Fibroblast of gingiva (primary cell): ENCODE measurements at regions not wholly inside any gene's neighbourhood (a gene's known extent, or its start where the extent isn't known, plus 50 kb on each side); places are given as distances from the start of the nearest gene placed in this dataset.

Source experiments
- DNase-seq: peaks from one replicate; pipeline ENCODE4 v3.0.0-alpha.2; 2011; ENCODE audit warnings: low read depth

- DNase-seq, result no peak
Observed at GRCh38 chr12:91968076-91968776, 177.4 kb downstream of the BTG1 start.

GRCh38 chr12:91967590-91967989 is 178.1 kb downstream of the BTG1 start:
- no peak for DNase-seq

GRCh38 chr12:91965781-91966180 is 179.9 kb downstream of the BTG1 start:
- DNase-seq, result no peak

- DNase-seq, result peak; percentile 4
Observed at GRCh38 chr12:91964501-91964900, 181.1 kb downstream of the BTG1 start.

GRCh38 chr12:91959220-91959619 is 186.4 kb downstream of the BTG1 start:
- no peak for DNase-seq

- DNase-seq, result peak; percentile 33
Observed at GRCh38 chr12:91958816-91959215, 186.8 kb downstream of the BTG1 start.

- DNase-seq, result no peak
Observed at GRCh38 chr12:91954747-91955146, 190.9 kb downstream of the BTG1 start.

GRCh38 chr12:91954326-91954725 is 191.3 kb downstream of the BTG1 start:
- no peak for DNase-seq

- no peak for DNase-seq
Observed at GRCh38 chr12:91952916-91953315, 192.7 kb downstream of the BTG1 start.

- DNase-seq, result no peak
Observed at GRCh38 chr12:91951571-91951970, 194.1 kb downstream of the BTG1 start.

- no peak for DNase-seq
Observed at GRCh38 chr12:91948504-91948903, 197.1 kb downstream of the BTG1 start.

GRCh38 chr12:91947459-91947858 is 198.2 kb downstream of the BTG1 start:
- DNase-seq, result no peak

- DNase-seq, result no peak
Observed at GRCh38 chr12:91944637-91945036, 201.0 kb downstream of the BTG1 start.

GRCh38 chr12:91940826-91941570 is 204.6 kb downstream of the BTG1 start:
- DNase-seq, result no peak

- no peak for DNase-seq
Observed at GRCh38 chr12:91940322-91940721, 205.3 kb downstream of the BTG1 start.

GRCh38 chr12:91937706-91938105 is 207.9 kb downstream of the BTG1 start:
- DNase-seq, result no peak

GRCh38 chr12:91937009-91937408 is 208.6 kb downstream of the BTG1 start:
- DNase-seq, result no peak

- no peak for DNase-seq
Observed at GRCh38 chr12:91935296-91935695, 210.3 kb downstream of the BTG1 start.

- DNase-seq, result peak; percentile 25
Observed at GRCh38 chr12:91931111-91931510, 214.5 kb downstream of the BTG1 start.

- no peak for DNase-seq
Observed at GRCh38 chr12:91928501-91928900, 217.1 kb downstream of the BTG1 start.

- DNase-seq, result peak; percentile 69
Observed at GRCh38 chr12:91926848-91927247, 218.8 kb downstream of the BTG1 start.

GRCh38 chr12:91924827-91925226 is 220.8 kb downstream of the BTG1 start:
- no peak for DNase-seq

GRCh38 chr12:91923864-91924263 is 221.8 kb downstream of the BTG1 start:
- DNase-seq, result no peak

GRCh38 chr12:91922674-91923073 is 223.0 kb downstream of the BTG1 start:
- DNase-seq, result peak; percentile 47
